Liver (tissue), 8 donors: ENCODE measurements at regions not wholly inside any gene's neighbourhood (a gene's known extent, or its start where the extent isn't known, plus 50 kb on each side); places are given as distances from the start of the nearest gene placed in this dataset.

Experiments
- DNase-seq: peaks from one replicate; pipeline ENCODE4 v3.0.0-alpha.2; 2017; ENCODE audit warnings: low spot score
- H3K27ac ChIP-seq, 2 donors: one replicate each; pipeline ENCODE4 v1.7.0; 2013; ENCODE audit warnings: inconsistent platforms in 2 of 2, low read length in 2 of 2, control low read depth in 1 of 2, low read depth in 1 of 2, mild to moderate bottlenecking in 1 of 2
- H3K27me3 ChIP-seq, 4 donors: one replicate each; pipeline versions ENCODE4 v1.6.1 to v1.7.0; 2013; ENCODE audit warnings: low read length in 3 of 4, inconsistent platforms in 1 of 4, mild to moderate bottlenecking in 1 of 4, moderate library complexity in 1 of 4; ENCODE audit not compliant: control insufficient read depth in 4 of 4, insufficient read depth in 4 of 4
- H3K36me3 ChIP-seq, 4 donors: one replicate each; pipeline versions ENCODE4 v1.6.1 to v1.7.0; 2013; ENCODE audit warnings: low read length in 3 of 4, mild to moderate bottlenecking in 3 of 4, low read depth in 1 of 4, moderate library complexity in 1 of 4; ENCODE audit not compliant: control insufficient read depth in 4 of 4, insufficient read depth in 3 of 4
- H3K4me1 ChIP-seq, 4 donors: one replicate each; pipeline versions ENCODE4 v1.6.1 to v1.7.0; 2013; ENCODE audit warnings: low read length in 3 of 4, mild to moderate bottlenecking in 3 of 4, moderate library complexity in 1 of 4; ENCODE audit not compliant: control insufficient read depth in 4 of 4, insufficient read depth in 4 of 4
- H3K4me3 ChIP-seq, 3 donors: one replicate each; pipeline versions ENCODE4 v1.6.1 to v1.7.0; 2013; ENCODE audit warnings: low read length in 3 of 3, control low read depth in 1 of 3, low read depth in 1 of 3, mild to moderate bottlenecking in 1 of 3
- H3K9ac ChIP-seq, 2 donors: one replicate each; pipeline ENCODE4 v1.7.0; 2013; ENCODE audit warnings: low read length in 2 of 2, mild to moderate bottlenecking in 2 of 2, moderate library complexity in 2 of 2, control low read depth in 1 of 2, low read depth in 1 of 2
- H3K9me3 ChIP-seq, 4 donors: one replicate each; pipeline versions ENCODE4 v1.6.1 to v1.7.0; 2013; ENCODE audit warnings: low read length in 3 of 4; ENCODE audit not compliant: control insufficient read depth in 4 of 4
- CTCF ChIP-seq: fragments of 150-350 bp; IDR thresholded peaks from 2 replicates; pipeline ENCODE4 v1.5.1; 2017; ENCODE audit warnings: improper control_type of control experiment, low read depth, low read length; ENCODE audit not compliant: missing input control
- EGR1 ChIP-seq, 2 donors: IDR thresholded peaks; 2 replicates each; pipeline ENCODE4 v1.6.1; 2016 to 2018; ENCODE audit warnings: antibody characterized with exemption in 2 of 2, low read depth in 2 of 2
- FOXA1 ChIP-seq: IDR thresholded peaks from 2 replicates; pipeline ENCODE4 v1.6.1; 2016; ENCODE audit warnings: antibody characterized with exemption
- FOXA2 ChIP-seq: IDR thresholded peaks from 2 replicates; pipeline ENCODE4 v1.6.1; 2016; ENCODE audit warnings: antibody characterized with exemption
- HNF4A ChIP-seq, 2 donors: conservative IDR thresholded peaks; 2 replicates each; pipeline ENCODE4 v1.6.1; 2016; ENCODE audit warnings: antibody characterized with exemption in 2 of 2, mild to moderate bottlenecking in 2 of 2
- HNF4G ChIP-seq: IDR thresholded peaks from 2 replicates; pipeline ENCODE4 v1.6.1; 2016; ENCODE audit warnings: antibody characterized with exemption
- JUND ChIP-seq, 2 donors: IDR thresholded peaks; 2 replicates each; pipeline ENCODE4 v1.6.1; 2016; ENCODE audit warnings: antibody characterized with exemption in 2 of 2
- MAX ChIP-seq: IDR thresholded peaks from 2 replicates; pipeline ENCODE4 v1.6.1; 2016; ENCODE audit warnings: antibody characterized with exemption
- NR2F2 ChIP-seq: IDR thresholded peaks from 2 replicates; pipeline ENCODE4 v1.6.1; 2016; ENCODE audit warnings: antibody characterized with exemption
- RAD21 ChIP-seq, 2 donors: IDR thresholded peaks; 2 replicates each; pipeline ENCODE4 v1.6.1; 2016; ENCODE audit warnings: antibody characterized with exemption in 2 of 2, mild to moderate bottlenecking in 2 of 2
- REST ChIP-seq: IDR thresholded peaks from 2 replicates; pipeline ENCODE4 v1.6.1; 2016; ENCODE audit warnings: antibody characterized with exemption, mild to moderate bottlenecking
- SP1 ChIP-seq: IDR thresholded peaks from 2 replicates; pipeline ENCODE4 v1.6.1; 2018; ENCODE audit warnings: antibody characterized with exemption, mild to moderate bottlenecking
- TAF1 ChIP-seq: conservative IDR thresholded peaks from 2 replicates; pipeline ENCODE4 v1.6.1; 2016; ENCODE audit warnings: antibody characterized with exemption, mild to moderate bottlenecking
- WGBS: extraction: QIAGEN DNeasy Blood & Tissue Kit; methylation state at CpG from one replicate; pipeline ENCODE4 v1.1.7; 2013; 5-methylcytosine and 5-hydroxymethylcytosine counted together
- donor health status: healthy.
- donor health status: healthy.
- donor health status: healthy.
- donor health status: healthy.
- donor health status: healthy.

- Histone ChIP-seq H3K27me3 (no peaks in the 10 kb centered on the region), H3K9ac (no peak overlapping the region), H3K4me1 (no peaks in the 10 kb centered on the region), H3K4me3 (no peak overlapping the region), H3K27ac (no peak overlapping the region), H3K9me3 (no peaks in the 10 kb centered on the region), H3K36me3 (no peaks in the 10 kb centered on the region)
- WGBS = 93% methylated on average over 4 of the region's 4 CpGs
- TF ChIP-seq HNF4A (conservative IDR thresholded peaks at IDR 0.05) (no peak), FOXA2 (no peak), EGR1 (IDR thresholded peaks at IDR 0.05; ENCODE audit: low read depth in 2 of 2) (no peak), RAD21 (IDR thresholded peaks at IDR 0.05) (no peak), NR2F2 (no peak), REST (no peak), JUND (IDR thresholded peaks at IDR 0.05) (no peak), FOXA1 (no peak), SP1 (no peak), MAX (no peak), HNF4G (no peak), TAF1 (no peak)
- DNase-seq = no peak
Observed at GRCh38 chr4:71683309-71683708, 100.6 kb downstream of the GC start.

- Histone ChIP-seq H3K9ac (no peak overlapping the region), H3K27ac (no peak overlapping the region), H3K36me3 (no peaks in the 10 kb centered on the region), H3K4me3 (no peak overlapping the region), H3K27me3 (no peaks in the 10 kb centered on the region), H3K9me3 (no peaks in the 10 kb centered on the region), H3K4me1 (no peaks in the 10 kb centered on the region)
- 63% methylated on average over 1 of the region's 1 CpG for WGBS
- TF ChIP-seq REST = no peak
- no peak for TF ChIP-seq HNF4G
- TF ChIP-seq EGR1 (IDR thresholded peaks at IDR 0.05; ENCODE audit: low read depth in 2 of 2) = no peak
- TF ChIP-seq MAX = no peak
- TF ChIP-seq JUND (IDR thresholded peaks at IDR 0.05) = no peak
- TF ChIP-seq RAD21 (IDR thresholded peaks at IDR 0.05) = no peak
- TF ChIP-seq CTCF = no peak
- no peak for DNase-seq
Observed at GRCh38 chr4:71680706-71681105, 103.2 kb downstream of the GC start.
